ENCODE measurements at regions not wholly inside any gene's neighbourhood (a gene's known extent, or its start where the extent isn't known, plus 50 kb on each side); places are given as distances from the start of the nearest gene placed in this dataset.
"Not testable (repeated sequence)": the region's sequence is repeated elsewhere in the genome, so short reads cannot be mapped to it uniquely, and the experiment has no call there.

- no peak overlapping the region for H3K27ac Mint-ChIP-seq
- intact Hi-C loops (cut with micrococcal nuclease), result no loop called here
- ChIA-PET POLR2A (no interaction called here), CTCF (no interaction called here)
- no peaks in the 10 kb centered on the region for H3K4me1 Mint-ChIP-seq (ENCODE audit: low read depth)
- DNase-seq, result no peak
- no peaks in the 10 kb centered on the region for H3K36me3 Mint-ChIP-seq
- H3K4me3 Mint-ChIP-seq, result no peak overlapping the region
- peaks cover 9% of the 10 kb centered on the region for H3K9me3 Mint-ChIP-seq
- H3K27me3 Mint-ChIP-seq, result no peaks in the 10 kb centered on the region
Observed at GRCh38 chr6:86045038-86045437, 402.4 kb upstream of the SYNCRIP start.

- peaks cover 9% of the 10 kb centered on the region for H3K9me3 Mint-ChIP-seq
- no peaks in the 10 kb centered on the region for H3K36me3 Mint-ChIP-seq
- no peaks in the 10 kb centered on the region for H3K4me1 Mint-ChIP-seq (ENCODE audit: low read depth)
- ChIA-PET POLR2A (no interaction called here), CTCF (no interaction called here)
- H3K4me3 Mint-ChIP-seq, result no peak overlapping the region
- H3K27ac Mint-ChIP-seq, result no peak overlapping the region
- no peak for DNase-seq
- intact Hi-C loops (cut with micrococcal nuclease), result no loop called here
- no peaks in the 10 kb centered on the region for H3K27me3 Mint-ChIP-seq
Observed at GRCh38 chr6:86042214-86042613, 399.5 kb upstream of the SYNCRIP start.

- Mint-ChIP-seq H3K9me3 (no peaks in the 10 kb centered on the region), H3K27ac (no peak overlapping the region), H3K36me3 (no peaks in the 10 kb centered on the region), H3K4me1 (ENCODE audit: low read depth) (no peaks in the 10 kb centered on the region), H3K27me3 (no peaks in the 10 kb centered on the region), H3K4me3 (no peak overlapping the region)
- ChIA-PET POLR2A (no interaction called here), CTCF (no interaction called here)
- no peak for DNase-seq
- intact Hi-C loops (cut with micrococcal nuclease), result no loop called here
Observed at GRCh38 chr6:86031713-86032112, 389.0 kb upstream of the SYNCRIP start.

- Mint-ChIP-seq H3K36me3 (no peaks in the 10 kb centered on the region), H3K27me3 (no peaks in the 10 kb centered on the region), H3K27ac (no peak overlapping the region), H3K9me3 (no peaks in the 10 kb centered on the region), H3K4me1 (ENCODE audit: low read depth) (no peaks in the 10 kb centered on the region), H3K4me3 (no peak overlapping the region)
- ChIA-PET CTCF (no interaction called here), POLR2A (no interaction called here)
- DNase-seq, result no peak
- intact Hi-C loops (cut with micrococcal nuclease), result no loop called here
Observed at GRCh38 chr6:86030875-86031274, 388.2 kb upstream of the SYNCRIP start.

- no peaks in the 10 kb centered on the region for H3K4me1 Mint-ChIP-seq (ENCODE audit: low read depth)
Observed at GRCh38 chr6:86028776-86029175, 386.1 kb upstream of the SYNCRIP start.

DNA sequence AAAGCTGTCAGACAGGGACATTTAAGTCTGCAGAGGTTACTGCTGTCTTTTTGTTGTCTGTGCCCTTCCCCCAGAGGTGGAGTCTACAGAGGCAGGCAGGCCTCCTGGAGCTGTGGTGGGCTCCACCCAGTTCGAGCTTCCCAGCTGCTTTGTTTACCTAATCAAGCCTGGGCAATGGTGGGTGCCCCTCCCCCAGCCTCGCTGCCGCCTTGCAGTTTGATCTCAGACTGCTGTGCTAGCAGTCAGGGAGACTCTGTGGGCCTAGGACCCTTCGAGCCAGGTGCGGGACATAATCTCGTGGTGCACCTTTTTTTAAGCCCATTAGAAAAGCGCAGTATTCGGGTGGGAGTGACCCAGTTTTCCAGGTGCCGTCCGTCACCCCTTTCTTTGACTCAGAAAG, 384.2 kb upstream of the SYNCRIP start:
- H3K27me3 Mint-ChIP-seq; H3K4me3 Mint-ChIP-seq; intact Hi-C loops (cut with micrococcal nuclease); H3K36me3 Mint-ChIP-seq; DNase-seq; H3K27ac Mint-ChIP-seq; H3K9me3 Mint-ChIP-seq; CTCF ChIA-PET; H3K4me1 Mint-ChIP-seq (ENCODE audit: low read depth); POLR2A ChIA-PET: not testable (repeated sequence)

More at GRCh38 chr6:86028776-86029175, 386.1 kb upstream of the SYNCRIP start:
- ChIA-PET POLR2A (no interaction called here), CTCF (no interaction called here)
- Mint-ChIP-seq H3K27ac (no peak overlapping the region), H3K27me3 (no peaks in the 10 kb centered on the region), H3K9me3 (no peaks in the 10 kb centered on the region), H3K36me3 (no peaks in the 10 kb centered on the region), H3K4me3 (no peak overlapping the region)
- intact Hi-C loops (cut with micrococcal nuclease), result no loop called here
- DNase-seq, result no peak

GRCh38 chr6:86017236-86017635, 374.6 kb upstream of the SYNCRIP start:
- ChIA-PET CTCF (no interaction called here), POLR2A (no interaction called here)
- intact Hi-C loops (cut with micrococcal nuclease), result no loop called here
- DNase-seq, result no peak
- no peaks in the 10 kb centered on the region for H3K36me3 Mint-ChIP-seq
- no peaks in the 10 kb centered on the region for H3K4me1 Mint-ChIP-seq (ENCODE audit: low read depth)
- no peaks in the 10 kb centered on the region for H3K9me3 Mint-ChIP-seq
- H3K27ac Mint-ChIP-seq, result no peak overlapping the region
- H3K27me3 Mint-ChIP-seq, result no peaks in the 10 kb centered on the region
- H3K4me3 Mint-ChIP-seq, result no peak overlapping the region

DNA sequence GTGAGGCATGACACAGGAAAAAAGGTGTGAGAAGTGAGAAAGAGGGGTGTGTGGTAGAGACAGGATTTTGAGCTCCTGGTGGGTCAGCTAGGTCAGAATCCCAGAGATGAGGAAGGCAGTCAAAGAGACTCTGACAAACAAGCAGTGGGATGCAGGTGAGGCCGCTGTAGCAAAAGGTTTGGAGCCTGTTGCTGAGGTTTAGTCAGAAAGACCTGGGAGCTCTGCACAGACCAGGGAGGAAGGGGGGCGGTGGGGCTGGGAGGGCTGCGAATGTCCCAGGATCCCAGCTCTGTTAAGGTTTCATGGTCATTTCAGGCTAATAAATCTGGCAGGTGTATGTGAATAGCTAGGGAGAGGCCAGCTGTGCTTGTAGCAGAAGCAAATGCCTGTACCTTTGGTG, 373.9 kb upstream of the SYNCRIP start:
- no peak for DNase-seq
- H3K4me1 Mint-ChIP-seq (ENCODE audit: low read depth), result no peaks in the 10 kb centered on the region
- H3K9me3 Mint-ChIP-seq, result no peaks in the 10 kb centered on the region
- no peaks in the 10 kb centered on the region for H3K36me3 Mint-ChIP-seq
- no peak overlapping the region for H3K4me3 Mint-ChIP-seq
- H3K27me3 Mint-ChIP-seq, result no peaks in the 10 kb centered on the region
- intact Hi-C loops (cut with micrococcal nuclease), result no loop called here
- CTCF ChIA-PET, result interaction anchor here (0.7 kb wide), 1 partner anchor 54 kb away, joined by 3 read pairs; no protein-coding TSS in a partner anchor
- H3K27ac Mint-ChIP-seq, result no peak overlapping the region
- POLR2A ChIA-PET, result no interaction called here

DNA sequence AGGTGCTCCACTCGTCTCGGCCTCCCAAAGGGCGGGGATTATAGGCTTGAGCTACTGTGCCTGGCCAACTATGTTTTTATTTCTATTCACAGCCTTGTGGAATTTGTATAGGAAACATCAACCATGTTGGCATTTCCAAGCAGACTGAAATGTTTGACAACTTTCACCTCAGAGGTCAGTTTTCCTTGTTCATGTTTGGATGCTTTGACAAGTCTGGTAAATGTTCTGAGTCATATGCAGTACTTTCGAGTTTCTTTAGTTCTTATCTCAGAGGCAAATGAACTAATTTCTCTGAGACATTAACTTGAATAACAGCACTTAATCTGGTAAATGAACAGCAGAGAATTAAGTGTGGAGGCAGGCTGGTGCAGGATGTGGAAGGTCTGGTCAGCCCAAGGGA, 373.4 kb upstream of the SYNCRIP start:
- Mint-ChIP-seq H3K27ac (no peak overlapping the region), H3K36me3 (no peaks in the 10 kb centered on the region), H3K9me3 (no peaks in the 10 kb centered on the region), H3K27me3 (no peaks in the 10 kb centered on the region), H3K4me3 (no peak overlapping the region), H3K4me1 (ENCODE audit: low read depth) (no peaks in the 10 kb centered on the region)
- CTCF ChIA-PET, result interaction anchor here (0.7 kb wide), 1 partner anchor 54 kb away, joined by 3 read pairs; no protein-coding TSS in a partner anchor
- intact Hi-C loops (cut with micrococcal nuclease), result no loop called here
- POLR2A ChIA-PET, result no interaction called here
- DNase-seq, result no peak

GRCh38 chr6:86012991-86013390, 370.3 kb upstream of the SYNCRIP start:
- H3K27me3 Mint-ChIP-seq; DNase-seq; H3K4me3 Mint-ChIP-seq; intact Hi-C loops (cut with micrococcal nuclease); H3K36me3 Mint-ChIP-seq; H3K9me3 Mint-ChIP-seq; CTCF ChIA-PET; H3K27ac Mint-ChIP-seq; POLR2A ChIA-PET; H3K4me1 Mint-ChIP-seq (ENCODE audit: low read depth): not testable (repeated sequence)

DNA sequence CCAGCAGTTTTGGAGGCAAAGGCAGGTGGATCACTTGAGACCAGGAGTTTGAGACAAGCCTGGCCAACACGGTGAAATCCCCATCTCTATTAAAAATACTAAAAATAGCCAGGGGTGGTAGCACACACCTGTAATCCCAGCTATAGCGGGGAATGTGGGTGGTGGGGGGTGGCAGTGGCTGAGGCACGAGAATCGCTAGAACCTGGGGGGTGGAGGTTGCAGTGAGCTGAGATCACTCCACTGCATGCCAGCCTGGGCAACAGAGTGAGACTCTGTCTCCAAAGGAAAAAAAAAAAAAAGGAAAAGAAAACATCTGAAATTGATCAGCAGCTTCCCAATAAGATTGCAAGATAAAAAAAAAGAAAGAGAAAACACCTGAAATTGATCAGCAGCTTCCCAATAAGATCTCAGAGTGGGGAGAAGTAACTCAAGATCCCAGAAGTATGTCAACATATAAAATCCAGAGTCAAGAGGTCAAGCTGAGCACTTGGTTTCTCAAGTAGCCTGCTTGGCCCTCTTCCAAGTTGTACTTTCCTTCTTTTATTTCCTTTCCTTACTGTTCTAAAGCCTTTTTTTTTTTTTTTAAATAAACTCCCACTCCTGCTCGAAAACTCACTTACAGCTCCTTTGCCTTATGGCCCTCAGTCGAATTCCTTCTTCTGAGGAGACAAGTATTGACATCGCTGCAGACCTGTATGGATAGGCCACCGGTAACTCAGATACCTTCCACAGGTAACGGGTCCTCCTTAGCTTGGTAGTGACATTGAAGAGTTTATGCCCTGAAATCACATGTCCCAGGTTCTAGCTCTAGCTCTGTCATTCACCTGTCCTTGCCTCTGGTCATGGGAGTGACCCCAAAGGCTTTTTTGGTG, 368.5 kb upstream of the SYNCRIP start:
- no peaks in the 10 kb centered on the region for H3K27me3 Mint-ChIP-seq
- intact Hi-C loops (cut with micrococcal nuclease), result no loop called here
- no peaks in the 10 kb centered on the region for H3K4me1 Mint-ChIP-seq (ENCODE audit: low read depth)
- H3K9me3 Mint-ChIP-seq, result peaks cover 3% of the 10 kb centered on the region
- ChIA-PET CTCF (no interaction called here), POLR2A (no interaction called here)
- no peak overlapping the region for H3K4me3 Mint-ChIP-seq
- H3K36me3 Mint-ChIP-seq, result no peaks in the 10 kb centered on the region
- H3K27ac Mint-ChIP-seq, result no peak overlapping the region
- DNase-seq, result no peak

- Mint-ChIP-seq H3K27me3 (no peaks in the 10 kb centered on the region), H3K9me3 (peaks cover 3% of the 10 kb centered on the region), H3K4me3 (no peak overlapping the region), H3K36me3 (no peaks in the 10 kb centered on the region), H3K27ac (no peak overlapping the region), H3K4me1 (ENCODE audit: low read depth) (no peaks in the 10 kb centered on the region)
- no peak for DNase-seq
- POLR2A ChIA-PET, result no interaction called here
- CTCF ChIA-PET, result no interaction called here
- intact Hi-C loops (cut with micrococcal nuclease), result no loop called here
Observed at GRCh38 chr6:85997206-85997605, 354.5 kb upstream of the SYNCRIP start.

- H3K4me3 Mint-ChIP-seq, result no peak overlapping the region
- H3K4me1 Mint-ChIP-seq (ENCODE audit: low read depth), result no peaks in the 10 kb centered on the region
- ChIA-PET POLR2A (no interaction called here), CTCF (no interaction called here)
- no peak overlapping the region for H3K27ac Mint-ChIP-seq
- H3K36me3 Mint-ChIP-seq, result no peaks in the 10 kb centered on the region
- no peaks in the 10 kb centered on the region for H3K27me3 Mint-ChIP-seq
- DNase-seq, result no peak
- H3K9me3 Mint-ChIP-seq, result peaks cover 3% of the 10 kb centered on the region
- intact Hi-C loops (cut with micrococcal nuclease), result no loop called here
Observed at GRCh38 chr6:85996034-85996375, 353.3 kb upstream of the SYNCRIP start.
